ENCODE measurements at regions not wholly inside any gene's neighbourhood (a gene's known extent, or its start where the extent isn't known, plus 50 kb on each side); places are given as distances from the start of the nearest gene placed in this dataset.
"Not testable (repeated sequence)": the region's sequence is repeated elsewhere in the genome, so short reads cannot be mapped to it uniquely, and the experiment has no call there.

DNA sequence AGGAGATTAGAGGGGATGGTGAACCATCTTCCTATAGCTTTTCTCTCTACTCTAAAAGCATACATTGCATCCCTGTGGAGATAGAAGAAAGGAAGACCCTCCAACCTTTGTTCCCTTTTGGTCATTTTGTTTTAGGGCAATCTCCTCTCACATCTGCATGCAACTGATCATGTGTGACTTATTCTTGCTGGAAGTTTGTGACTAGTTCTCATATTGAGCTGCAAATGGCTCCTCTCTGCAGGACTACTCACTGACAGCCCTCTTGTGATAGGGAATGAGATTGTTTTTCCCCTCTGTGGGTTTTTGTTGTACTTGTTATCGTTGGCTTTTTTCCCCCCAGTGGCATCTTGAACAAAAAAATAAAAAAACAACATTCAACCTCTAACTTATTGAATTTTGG lies 416.0 kb upstream of the CNTNAP5 start:
- DNase-seq (ENCODE audit: low read depth): no peak

GRCh38 chr2:123614596-123614995 lies 410.5 kb upstream of the CNTNAP5 start:
- no peak for DNase-seq (ENCODE audit: low read depth)

DNA sequence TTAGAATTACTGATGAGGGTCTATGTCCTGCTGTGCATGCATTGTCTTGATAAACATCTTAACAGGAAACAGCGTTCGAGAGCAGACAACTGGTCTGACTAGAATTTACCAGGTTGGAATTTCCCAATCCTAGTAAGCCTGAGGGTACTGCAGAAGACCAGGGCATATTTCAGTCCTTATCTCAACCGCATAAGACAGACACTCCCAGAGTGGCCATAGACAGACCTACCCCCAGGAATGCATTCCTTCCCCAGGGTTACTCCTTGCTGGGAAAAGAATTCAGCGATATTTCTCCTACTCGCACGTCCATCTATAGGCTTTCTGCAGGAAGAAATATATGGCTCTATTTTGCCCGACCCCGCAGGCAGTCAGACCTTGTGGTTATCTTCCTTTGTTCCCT lies 406.4 kb upstream of the CNTNAP5 start:
- DNase-seq (ENCODE audit: low read depth): not testable (repeated sequence)

DNA sequence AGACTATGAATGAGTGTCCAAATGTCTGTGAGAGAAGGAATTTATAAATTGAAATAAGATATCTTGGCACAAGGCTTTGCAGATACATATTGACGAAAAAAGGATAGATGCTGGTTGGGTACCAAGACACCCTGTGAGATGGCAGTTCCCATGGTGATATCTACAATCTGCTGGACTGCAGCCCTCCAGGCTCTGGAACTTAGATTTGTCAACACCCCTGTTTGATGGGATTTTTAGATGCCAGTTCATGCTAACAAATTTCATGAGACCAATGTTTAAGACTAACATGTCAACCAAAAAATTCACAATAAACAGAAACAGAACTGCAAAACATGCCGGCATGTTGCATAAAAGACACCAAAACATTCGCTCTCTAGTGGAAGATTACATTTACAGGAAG lies 400.3 kb upstream of the CNTNAP5 start:
- DNase-seq (ENCODE audit: low read depth): no peak

- DNase-seq (ENCODE audit: low read depth): no peak
Observed at GRCh38 chr2:123636232-123636631, 388.9 kb upstream of the CNTNAP5 start.

GRCh38 chr2:123640685-123641335 lies 384.3 kb upstream of the CNTNAP5 start:
- DNase-seq (ENCODE audit: low read depth): no peak

GRCh38 chr2:123644053-123644452 lies 381.0 kb upstream of the CNTNAP5 start:
- no peak for DNase-seq (ENCODE audit: low read depth)

- DNase-seq (ENCODE audit: low read depth): no peak
Observed at GRCh38 chr2:123648016-123648415, 377.1 kb upstream of the CNTNAP5 start.

GRCh38 chr2:123648956-123649355 lies 376.1 kb upstream of the CNTNAP5 start:
- no peak for DNase-seq (ENCODE audit: low read depth)

DNA sequence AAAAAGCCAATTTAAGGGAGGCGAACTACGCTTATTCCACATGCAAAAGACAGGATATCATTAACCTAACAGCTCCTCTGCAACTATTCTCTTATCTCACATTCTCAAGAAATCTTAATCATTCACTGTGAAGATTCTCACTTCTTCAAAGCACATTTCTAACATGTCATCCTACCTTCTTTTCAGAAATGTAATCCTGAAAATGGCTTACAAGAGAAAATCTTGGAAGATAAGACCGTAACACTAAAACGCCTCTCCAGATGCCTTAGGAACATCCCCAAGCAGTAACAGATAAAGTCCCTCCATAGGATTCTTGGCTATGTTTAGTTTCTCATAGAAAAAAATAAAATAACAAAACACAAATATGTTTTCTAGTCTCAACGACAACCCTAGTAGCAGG lies 373.9 kb upstream of the CNTNAP5 start:
- no peak for DNase-seq (ENCODE audit: low read depth)

GRCh38 chr2:123652320-123652719 lies 372.8 kb upstream of the CNTNAP5 start:
- DNase-seq (ENCODE audit: low read depth): no peak

GRCh38 chr2:123656590-123656989 lies 368.5 kb upstream of the CNTNAP5 start:
- peak; percentile 6 for DNase-seq (ENCODE audit: low read depth)

DNA sequence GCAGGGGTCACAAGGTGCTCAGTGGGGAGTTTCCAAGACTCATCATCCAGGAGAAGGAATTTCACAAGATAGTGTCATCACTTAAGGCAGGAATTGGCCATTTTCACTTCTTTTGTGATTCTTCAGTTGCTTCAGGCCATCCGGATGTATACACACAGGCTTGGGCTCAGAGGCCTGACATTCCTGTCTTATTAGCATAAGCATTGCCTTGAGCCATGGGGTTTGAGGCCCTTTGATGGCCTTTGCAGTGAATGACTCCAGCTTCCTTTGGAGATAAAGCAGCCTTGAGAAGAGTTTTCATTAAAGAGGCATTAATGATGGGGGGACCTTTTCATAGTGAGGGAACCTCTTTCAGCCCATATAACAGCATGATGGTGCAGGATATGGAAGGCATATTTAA lies 366.0 kb upstream of the CNTNAP5 start:
- no peak for DNase-seq (ENCODE audit: low read depth)

- DNase-seq (ENCODE audit: low read depth): no peak
Observed at GRCh38 chr2:123670286-123670685, 354.8 kb upstream of the CNTNAP5 start.

DNA sequence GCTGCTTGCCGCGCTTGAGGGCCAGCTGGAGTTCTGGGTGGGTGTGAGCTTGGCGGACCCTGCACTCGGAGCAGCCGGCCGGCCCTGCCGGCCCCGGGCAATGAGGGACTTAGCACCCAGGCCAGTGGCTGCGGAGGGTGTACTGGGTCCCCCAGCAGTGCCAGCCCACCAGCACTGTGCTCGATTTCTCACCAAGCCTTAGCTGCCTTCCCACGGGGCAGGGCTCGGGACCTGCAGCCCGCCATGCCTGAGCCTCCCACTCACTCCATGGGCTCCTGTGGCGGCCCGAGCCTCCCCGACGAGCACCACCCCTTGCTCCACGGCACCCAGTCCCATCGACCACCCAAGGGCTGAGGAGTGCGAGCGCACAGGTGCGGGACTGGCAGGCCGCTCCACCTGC lies 341.3 kb upstream of the CNTNAP5 start:
- DNase-seq (ENCODE audit: low read depth): not testable (repeated sequence)

DNA sequence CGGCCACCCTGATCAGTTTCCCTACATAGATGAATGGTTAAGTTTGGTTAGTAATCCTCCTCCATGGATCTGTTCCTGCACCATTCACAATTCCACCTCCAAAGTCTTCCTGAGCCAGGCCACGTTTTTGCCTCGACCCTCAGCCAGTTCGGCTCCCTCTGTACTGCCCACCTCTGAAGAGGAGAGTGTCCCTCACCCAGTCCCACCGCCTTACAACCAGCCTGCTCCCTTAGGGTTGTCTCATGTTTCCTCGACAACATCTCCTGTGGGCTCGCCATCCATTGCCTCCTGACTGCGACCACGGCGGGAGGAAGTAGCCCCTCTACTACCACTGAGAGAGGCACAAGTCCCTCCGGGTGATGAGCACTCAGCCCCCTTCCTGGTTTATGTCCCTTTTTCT lies 338.0 kb upstream of the CNTNAP5 start:
- DNase-seq (ENCODE audit: low read depth): no peak

DNA sequence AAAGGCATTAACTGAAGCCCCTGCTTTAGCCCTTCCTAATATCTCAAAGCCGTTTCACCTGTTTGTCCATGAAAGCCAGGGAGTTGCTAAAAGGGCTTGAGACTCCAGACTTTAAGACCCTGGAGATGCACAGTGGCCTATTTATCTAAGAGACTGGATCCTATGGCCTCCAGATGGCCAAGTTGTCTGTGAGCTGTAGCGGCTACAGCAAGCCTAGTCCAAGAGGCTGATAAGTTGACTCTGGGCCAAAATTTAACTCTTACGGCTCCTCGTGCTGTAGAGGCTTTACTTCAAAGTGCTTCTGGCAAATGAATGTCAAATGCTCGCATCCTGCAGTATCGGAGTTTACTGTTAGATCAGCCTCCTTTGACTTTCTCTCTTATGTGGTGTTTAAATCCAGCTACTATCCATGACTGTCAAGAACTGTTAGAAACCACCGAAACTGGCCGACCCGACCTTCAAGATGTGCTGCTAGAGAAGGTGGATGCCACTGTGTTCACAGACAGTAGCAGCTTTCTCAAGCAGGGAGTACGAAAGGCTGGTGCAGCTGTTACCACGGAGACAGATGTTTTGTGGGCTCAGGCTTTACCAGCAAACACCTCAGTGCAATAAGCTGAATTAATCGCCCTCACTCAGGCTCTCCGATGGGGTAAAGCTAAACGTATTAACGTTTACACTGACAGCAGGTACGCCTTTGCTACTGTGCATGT lies 336.7 kb upstream of the CNTNAP5 start:
- DNase-seq (ENCODE audit: low read depth): no peak

- DNase-seq (ENCODE audit: low read depth): no peak
Observed at GRCh38 chr2:123692121-123692520, 333.0 kb upstream of the CNTNAP5 start.

DNA sequence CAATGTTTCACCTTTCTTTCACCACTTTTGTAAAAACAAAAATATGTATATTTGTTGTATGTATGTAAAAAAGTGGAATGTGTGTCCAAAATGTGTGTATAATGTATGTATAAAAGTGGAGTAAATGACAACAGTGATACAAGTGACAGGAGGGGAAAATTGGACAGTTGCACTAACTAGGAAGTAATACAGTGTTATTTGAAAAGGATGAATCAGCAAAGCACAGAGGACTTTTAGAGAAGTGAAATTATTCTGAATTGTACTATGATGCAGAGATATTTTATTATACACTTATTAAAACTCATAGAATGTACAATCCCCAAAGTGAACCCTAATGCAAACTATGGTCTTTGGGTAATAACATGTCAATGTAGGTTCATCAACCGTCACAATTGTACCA lies 331.3 kb upstream of the CNTNAP5 start:
- no peak for DNase-seq (ENCODE audit: low read depth)

- no peak for DNase-seq (ENCODE audit: low read depth)
Observed at GRCh38 chr2:123695426-123695825, 329.7 kb upstream of the CNTNAP5 start.

DNA sequence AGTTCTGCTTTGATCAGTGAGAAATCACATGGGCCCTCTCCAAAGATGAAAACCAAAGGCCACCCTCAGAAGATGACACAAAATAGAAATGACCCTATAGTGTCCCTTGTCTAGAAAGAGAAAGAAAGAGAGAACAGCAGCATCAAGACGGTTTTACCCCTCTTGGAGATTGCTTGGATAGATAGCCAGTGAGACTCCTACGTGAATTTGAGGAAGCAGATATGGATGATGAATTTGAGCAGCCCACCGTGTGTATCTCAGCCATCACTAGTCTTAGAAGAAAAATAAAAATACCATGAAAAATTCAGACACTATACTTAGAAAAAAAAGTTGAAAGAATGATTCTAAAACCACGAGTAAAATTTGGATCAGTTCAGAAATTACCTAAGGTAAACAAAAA lies 329.1 kb upstream of the CNTNAP5 start:
- DNase-seq (ENCODE audit: low read depth): no peak

GRCh38 chr2:123696799-123697410 lies 328.2 kb upstream of the CNTNAP5 start:
- DNase-seq (ENCODE audit: low read depth): no peak

- peak; percentile 45 for DNase-seq (ENCODE audit: low read depth)
Observed at GRCh38 chr2:123715467-123715982, 309.6 kb upstream of the CNTNAP5 start.
